NCI-H82 treated with DMSO at 0.1 percent for 48 hours (cell line): ENCODE measurements at regions not wholly inside any gene's neighbourhood (a gene's known extent, or its start where the extent isn't known, plus 50 kb on each side); places are given as distances from the start of the nearest gene placed in this dataset.
"Not testable (repeated sequence)": the region's sequence is repeated elsewhere in the genome, so short reads cannot be mapped to it uniquely, and the experiment has no call there.

Source experiments
- DNase-seq: peaks from one replicate; lab custom pipeline; 2025; ENCODE audit not compliant: unreplicated experiment; lab: John Stamatoyannopoulos, UW

DNA sequence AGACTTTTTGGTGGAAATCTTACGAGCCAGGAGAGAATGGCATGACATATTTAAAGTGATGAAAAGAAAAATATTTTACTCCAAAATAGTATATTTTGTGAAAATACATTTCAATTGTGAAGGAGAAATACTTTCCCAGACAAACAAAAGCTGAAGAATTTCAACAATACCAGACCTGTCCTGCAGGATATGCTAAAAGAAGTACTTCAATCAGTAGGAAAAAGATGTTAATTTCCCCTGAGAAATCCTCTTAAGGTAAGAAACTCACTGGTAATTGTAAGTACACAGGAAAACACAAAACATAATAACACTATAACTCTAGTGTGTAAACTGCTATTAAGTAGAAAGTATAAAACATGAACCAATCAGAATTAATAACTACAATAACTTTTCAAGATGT, 341.8 kb upstream of the GJE1 start:
- DNase-seq: no peak

DNA sequence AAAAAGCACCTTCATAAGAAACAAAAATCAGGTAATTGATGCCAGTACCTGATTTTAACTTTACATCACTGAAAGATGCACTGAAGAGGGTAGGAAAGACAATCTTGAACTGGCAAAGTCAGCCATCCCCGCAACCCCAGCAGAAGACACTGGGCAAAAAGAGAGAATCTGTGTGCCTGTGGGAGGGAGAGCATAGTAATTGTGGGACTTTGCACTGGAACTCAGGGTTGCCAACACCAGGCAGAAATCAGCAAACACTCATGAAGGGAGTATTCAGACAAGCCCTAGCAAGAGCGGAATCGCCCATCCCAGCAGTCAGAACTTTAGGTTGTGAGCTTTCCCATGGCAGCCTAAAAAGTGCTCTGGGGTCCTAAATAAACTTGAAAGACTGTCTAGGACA, 344.6 kb upstream of the GJE1 start:
- no peak for DNase-seq

DNA sequence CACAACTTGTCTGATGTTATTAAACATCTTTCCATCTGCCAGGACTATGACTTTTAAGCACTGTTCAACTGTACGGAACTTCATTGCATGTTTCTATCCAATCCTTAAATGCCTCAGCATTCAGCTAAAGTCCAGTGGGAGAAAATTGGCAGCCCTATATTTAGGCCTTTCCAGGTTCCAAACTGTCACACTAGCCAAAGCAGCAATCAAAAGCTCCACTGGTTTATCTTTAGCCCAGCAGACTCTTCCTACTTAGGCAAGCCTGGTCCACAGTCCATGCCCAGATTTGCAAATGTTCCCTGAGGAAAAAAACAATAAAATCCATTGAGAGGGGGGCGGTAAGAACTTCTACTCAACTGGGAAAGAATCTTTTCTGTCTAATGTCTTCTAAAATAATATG, 349.1 kb upstream of the GJE1 start:
- DNase-seq: no peak

DNA sequence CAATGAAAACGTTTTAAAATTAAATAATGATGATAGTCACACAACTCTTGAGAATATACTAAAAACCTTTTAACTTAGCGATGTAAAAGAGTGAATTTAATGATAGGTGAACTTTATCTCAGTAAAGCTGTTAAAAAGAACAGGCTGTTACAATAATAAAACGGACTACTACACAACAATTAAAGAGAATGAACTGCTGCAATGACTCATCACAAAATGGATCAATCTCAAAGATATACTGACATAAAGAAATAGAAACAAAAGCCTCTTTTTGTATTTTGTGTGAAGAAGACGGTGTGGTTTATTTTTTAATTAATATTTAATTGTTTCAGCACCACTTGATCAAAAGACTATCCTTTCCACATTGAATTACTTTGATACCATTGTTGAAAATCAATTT, 352.4 kb upstream of the GJE1 start:
- DNase-seq: no peak

DNA sequence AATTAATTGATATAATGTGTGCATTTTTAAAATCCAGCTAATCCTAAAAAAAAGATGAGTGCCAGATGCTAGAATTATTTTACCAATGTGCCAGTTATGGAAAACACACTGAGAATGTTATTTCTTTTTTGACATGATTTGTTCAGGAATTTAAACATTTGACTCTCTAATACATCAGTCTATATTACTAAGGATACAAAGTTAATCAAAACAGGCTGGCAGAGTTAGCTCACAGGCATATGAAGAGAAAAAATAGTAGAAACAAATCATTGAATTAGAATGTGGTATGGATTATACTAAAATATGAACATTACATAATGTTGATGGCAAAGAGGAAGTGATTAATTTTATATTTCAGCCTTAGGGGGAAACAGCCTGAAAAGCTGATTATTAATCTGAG, 368.3 kb upstream of the GJE1 start:
- no peak for DNase-seq

DNA sequence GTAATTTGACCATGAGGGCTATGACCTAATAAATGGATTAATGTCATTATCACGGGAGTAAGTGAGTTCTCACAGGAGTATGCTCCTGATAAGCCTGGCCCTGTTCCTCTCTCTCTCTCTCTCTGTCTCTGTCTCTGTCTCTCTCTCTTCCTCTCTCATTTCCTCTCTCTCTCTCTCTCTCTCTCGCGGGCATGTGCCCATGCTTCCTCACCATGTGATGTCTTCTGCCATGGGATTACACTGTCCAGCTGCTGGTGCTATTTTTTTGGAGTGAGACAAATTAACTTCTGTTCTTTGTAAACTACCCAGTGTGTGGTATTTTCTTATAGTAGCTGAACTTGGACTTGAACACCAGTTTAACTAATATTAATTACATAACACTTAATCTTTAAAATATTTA, 374.3 kb upstream of the GJE1 start:
- no peak for DNase-seq

DNA sequence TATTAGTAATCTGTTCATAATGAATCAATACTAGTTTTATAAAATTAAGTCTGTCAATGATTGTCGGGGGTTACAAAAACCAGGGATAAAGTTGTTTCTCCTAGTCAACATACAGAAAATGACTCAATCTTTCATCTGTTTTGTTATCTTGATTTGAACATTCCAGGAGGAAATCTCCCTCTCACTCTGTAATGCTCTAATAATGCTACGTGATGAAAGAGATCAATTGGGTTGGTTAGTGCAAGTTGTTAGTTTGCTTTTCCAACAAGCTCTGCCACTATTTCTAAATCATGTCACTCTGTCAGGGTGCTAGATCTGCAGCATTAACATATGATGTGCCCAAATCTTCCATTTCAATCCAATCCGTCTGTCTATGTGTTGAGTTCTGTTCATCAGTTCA, 379.5 kb upstream of the GJE1 start:
- no peak for DNase-seq

DNA sequence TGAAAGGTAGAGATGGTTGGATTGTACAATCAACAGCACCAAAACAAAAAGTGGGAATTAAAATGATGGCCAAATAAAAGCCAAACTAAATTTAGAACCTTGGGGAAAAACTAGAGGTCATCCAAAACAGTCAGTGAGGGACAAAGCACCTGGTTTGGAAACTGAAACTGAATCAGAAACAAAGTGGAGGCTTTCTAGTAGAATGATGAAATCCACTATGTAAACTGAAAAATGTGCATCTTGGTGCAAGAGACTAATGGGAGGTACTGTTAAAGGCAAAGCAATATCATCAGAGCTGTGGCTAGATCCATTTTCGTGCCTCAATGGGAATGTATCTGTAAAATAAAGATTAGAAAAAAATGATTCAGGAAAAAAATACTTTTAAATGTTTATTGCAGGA, 380.0 kb upstream of the GJE1 start:
- no peak for DNase-seq

DNA sequence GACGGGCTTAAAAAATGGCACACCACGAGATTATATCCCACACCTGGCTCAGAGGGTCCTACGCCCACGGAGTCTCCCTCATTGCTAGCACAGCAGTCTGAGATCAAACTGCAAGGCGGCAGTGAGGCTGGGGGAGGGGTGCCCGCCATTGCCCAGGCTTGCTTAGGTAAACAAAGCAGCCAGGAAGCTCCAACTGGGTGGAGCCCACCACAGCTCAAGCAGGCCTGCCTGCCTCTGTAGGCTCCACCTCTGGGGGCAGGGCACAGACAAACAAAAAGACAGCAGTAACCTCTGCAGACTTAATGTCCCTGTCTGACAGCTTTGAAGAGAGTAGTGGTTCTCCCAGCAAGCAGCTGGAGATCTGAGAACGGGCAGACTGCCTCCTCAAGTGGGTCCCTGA, 386.4 kb upstream of the GJE1 start:
- DNase-seq: not testable (repeated sequence)

DNA sequence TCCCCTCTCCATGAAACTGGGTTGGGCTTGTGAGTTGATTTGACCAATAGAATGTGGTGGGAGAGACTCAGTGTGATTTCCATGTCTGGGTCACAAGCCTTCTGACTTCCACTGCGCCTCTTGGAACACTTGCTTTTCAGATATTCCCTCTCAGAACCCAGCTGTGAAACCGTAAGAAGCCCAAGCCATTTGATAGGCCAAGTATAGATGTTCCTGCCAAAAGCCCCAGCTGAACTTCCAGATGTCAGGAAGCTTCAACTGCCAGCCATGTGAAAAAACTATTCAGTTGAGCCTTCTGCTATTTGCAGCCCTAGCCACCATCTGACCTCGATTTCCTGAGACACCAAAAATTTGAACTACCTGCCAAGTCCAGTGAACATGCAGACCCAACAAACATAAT, 387.8 kb upstream of the GJE1 start:
- DNase-seq: no peak

DNA sequence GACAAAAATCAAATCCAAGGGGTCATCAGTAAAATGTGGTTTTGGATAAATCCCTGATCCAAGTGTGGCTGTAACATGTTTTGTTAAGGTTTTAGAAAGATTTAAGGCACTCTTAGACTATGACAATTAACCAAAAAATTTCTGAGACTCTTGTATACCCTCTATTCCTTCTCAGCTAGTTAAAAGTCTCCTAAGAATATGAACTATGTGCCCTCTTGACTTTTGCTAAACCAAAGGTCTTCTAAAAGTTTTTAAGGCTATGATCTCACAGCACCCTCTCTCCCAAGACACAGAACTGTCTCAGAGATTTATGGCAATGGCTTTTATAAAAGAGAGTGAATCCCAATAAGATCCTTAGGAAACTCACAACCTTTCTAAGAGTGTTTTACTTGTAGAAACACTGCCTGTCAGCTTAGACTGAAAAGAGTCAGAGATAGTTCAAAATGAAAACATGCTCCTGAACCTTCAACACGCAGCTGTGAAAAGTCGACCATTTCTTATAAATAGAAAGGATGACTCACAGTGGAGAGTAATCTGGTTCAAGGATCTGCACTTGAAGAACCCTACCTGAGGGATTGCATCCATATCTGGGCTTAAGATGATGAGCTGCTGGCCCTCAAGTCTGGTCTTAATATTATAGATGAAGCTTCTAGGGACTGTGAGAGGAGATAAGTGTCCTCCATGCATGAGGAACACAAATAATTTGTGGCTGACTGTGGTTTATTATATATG, 388.4 kb upstream of the GJE1 start:
- no peak for DNase-seq

DNA sequence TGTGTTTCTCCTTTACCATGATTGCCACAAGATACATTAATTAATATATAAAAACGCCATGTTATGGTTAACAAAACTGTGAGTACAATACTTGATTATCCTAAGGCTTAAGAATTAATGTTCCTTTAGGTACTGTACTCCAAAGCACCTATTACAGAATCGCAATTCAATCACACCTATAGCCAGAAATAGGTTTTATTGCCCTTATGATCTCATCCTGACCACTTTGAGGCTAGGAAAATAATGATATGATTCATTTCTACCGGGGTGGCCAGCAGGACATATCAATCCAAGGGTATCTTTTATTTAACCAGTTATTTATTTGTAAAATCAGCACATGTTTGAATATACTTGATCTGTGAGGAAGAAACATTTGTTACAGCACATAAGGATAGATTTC, 396.6 kb upstream of the GJE1 start:
- DNase-seq: no peak

DNA sequence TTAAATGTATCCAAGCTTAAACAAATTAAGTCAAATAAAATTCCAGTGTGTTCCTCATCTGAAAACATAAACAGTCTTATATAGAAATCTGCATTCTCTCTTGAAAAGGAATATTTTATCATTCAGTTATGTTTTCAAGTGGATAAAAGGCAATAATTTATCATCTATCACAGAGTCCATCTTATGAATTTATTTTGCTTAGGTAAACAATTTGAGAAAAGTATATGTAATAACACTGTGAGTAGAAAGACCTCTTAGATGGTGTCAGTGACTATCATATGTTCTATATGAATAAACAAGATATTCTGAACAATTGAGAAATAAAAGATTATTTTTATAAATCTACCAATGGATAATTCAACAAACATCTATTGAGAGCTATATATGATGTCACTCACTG, 397.6 kb upstream of the GJE1 start:
- DNase-seq: no peak

DNA sequence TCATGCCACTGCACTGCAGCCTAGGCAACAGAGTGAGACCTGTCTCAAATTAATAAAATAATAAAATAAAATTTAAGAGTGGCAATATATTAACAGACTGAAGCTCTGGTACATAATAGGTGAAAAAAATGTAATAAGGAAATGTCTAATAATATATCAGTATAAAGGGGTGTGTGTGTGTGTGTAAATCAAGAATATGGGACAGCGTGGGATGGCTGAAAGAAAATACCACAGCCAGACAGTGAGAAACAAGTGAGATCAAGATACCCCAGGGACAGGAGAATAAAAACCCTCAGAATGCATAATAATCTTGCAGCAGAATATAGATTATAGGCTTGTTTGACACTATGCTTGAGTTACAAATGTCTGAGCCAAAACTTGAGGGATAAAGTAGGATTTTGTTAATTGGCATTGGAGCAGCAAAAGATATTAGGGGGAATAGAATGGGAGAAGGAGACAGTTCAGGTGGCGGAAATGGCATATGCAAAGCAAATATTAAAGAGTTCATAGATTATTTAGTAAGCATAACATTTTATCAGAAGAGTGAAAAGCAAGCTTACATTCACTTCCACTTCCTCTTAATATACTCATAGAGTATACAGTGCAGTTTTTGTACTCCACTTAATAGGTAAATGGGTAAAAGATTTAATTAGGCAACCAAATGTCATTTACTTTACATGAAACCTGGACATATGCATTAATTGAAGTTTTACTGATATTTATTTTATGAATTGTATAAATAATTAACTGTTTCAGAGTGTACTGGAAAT, 398.5 kb upstream of the GJE1 start:
- no peak for DNase-seq

DNA sequence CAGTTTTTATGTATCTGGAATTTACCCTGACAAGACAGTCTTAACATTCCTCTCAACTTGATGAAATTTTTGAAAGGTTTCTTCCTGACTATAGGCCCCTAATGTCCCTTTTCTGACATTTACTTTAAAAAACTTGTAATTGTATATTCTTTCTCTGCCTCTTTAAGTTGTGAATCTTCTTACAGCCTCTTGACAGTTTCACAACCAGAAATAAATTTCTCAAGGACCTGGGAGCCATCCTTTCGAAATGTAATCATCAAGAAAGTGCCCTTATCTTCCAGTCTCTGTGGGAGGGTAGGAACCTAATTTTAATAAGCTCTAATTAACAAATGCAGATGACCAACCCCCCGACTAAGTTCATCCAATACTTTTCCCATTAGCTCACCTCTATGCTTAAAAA, 403.6 kb upstream of the GJE1 start:
- DNase-seq: no peak

DNA sequence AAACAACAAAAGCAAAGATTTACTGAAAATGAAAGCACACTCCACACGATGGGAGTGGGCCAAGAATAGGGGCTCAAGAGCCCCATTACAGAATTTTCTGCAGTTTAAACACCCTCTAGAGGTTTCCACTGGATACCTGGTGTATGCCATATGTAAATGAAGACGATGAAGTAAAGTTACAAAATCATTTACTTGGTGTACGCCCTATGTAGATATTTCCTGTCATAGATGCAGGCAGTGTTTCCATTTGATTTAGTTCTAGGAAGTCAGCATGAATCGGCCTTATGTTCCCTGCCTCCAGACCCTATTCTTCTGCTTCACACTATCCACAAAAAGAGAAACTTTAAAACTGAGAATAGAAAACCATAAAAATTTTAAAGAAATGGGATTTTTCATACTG, 404.4 kb upstream of the GJE1 start:
- DNase-seq: no peak

DNA sequence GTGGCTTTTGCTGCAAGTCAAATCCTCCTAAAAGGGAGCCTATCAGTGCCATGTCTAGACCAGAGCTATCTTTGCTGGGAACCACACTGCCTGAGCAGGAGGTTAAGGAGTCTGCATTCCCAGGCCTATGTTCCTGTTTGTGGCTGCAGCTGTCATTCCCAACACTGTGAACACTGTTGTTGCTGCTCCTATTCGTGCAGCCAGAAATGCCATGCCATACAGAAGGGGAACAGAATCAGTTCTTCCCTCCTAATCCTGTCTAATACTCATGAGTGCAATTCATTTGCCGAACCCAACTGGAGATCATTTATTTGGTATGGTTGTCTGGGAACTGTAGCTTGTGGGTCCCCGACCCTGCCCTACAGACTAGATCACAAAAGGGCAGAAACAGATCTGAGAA, 406.5 kb upstream of the GJE1 start:
- DNase-seq: no peak

DNA sequence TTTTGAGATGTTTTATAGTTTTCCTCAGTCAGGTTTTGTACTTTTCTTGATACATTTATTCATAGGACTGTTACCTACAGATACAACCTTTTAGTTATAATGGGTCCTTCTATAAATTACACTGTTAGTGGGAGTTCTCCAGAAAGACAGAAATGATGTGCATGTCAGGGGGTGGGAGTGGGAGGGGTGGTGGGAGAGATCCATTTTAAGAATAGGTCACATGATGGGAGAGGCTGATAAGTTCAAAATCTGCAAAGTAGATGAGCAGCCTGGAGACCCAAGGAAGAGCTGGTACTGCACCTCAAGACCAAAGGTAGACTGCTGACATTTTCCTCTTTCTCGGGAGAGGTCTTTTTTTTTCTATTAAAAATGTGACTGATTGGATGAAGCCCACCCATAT, 408.0 kb upstream of the GJE1 start:
- no peak for DNase-seq

DNA sequence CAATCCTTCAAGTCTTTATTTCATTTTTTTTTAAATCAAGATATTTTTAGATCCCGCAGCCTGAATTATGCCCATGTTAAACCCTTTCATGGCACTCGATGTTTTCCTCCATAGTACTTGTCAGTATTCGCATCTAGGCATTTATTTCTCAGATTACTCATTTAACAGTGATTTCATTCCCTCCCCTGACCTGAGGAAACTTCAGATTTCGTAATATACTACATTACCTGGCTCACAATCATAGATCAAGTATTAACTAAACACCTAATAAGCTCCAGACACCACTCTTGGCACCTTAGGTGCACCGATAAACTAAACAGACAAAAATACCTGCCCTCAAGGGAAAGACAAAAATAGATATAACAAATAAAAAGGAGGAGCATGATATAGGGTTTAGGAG, 413.2 kb upstream of the GJE1 start:
- no peak for DNase-seq

DNA sequence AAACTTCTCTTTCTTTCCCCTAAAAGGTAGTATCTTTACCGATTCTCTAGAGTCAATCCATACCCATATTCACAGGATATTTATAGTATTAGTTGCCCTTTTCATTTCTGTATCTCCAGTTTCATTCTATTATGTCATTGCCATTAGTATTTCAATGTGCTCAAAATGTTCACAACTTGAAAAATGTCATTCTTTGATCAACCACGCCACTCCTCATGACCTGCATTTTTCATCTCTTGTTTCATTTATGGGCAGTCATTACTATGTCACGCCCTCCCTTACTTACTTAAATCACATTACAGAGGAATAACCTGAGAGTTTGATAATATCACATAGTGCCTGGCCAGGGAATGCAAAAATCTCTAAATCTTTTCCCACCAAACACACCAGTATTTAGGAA, 427.3 kb upstream of the GJE1 start:
- no peak for DNase-seq

DNA sequence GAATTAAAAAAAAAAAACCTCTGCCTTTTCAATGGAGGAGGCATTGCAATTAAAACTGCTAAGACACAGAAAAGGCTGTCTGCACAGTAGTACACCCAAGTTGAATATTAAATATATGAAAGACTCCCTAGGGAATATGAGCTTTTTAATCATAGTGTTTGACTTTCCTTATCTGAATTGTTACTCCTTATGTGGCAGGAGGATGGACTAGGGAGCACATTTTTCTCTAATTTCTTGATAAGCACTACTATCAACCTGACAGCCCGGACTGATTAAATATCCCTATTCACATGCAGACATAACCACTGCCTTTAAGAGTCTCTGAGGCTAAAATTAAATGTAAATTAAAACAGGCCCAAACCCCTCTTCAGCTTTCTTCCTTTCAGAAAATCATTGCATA, 428.6 kb upstream of the GJE1 start:
- DNase-seq: no peak

DNA sequence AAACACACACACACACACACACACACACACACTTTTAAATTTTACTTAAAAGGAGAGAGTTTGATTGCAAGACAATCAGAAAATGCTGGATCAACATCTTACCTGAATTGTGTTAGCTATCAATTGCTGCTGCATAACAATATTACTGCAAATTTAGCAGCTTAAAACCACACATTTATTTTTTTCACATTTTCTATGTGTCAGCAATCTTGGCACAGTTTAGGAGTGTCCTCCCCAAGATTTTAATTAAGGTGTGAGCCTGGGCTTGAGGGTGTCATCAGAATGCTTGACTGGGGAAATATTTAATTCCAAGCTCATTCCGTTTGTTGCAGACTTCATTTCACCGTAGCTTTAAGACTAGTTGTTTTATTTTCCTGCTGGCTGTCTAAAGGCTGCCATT, 431.0 kb upstream of the GJE1 start:
- no peak for DNase-seq

DNA sequence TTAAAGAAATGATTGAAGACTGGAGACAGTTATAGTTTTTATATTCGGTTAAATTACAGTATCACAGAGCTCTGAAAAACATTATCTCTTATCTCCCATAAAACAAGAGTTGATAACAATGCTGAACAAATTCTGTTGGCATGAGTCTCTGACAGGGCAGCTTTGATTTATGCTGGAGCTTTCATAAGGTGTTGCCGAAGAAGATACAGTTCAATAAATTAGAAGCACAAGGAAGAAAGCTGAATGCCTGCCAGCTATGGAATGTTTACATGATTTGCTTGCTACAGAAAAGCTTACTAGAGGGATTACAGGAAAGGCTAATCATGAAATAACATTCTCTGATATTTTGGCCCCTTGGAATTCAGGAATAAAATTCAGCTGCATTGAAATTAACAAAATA, 431.9 kb upstream of the GJE1 start:
- no peak for DNase-seq
